Uterus (tissue), 3 donors: ENCODE measurements at regions not wholly inside any gene's neighbourhood (a gene's known extent, or its start where the extent isn't known, plus 50 kb on each side); places are given as distances from the start of the nearest gene placed in this dataset.

ENCODE experiments used
- DNase-seq, 2 donors: peaks; one replicate each; pipeline ENCODE4 v3.0.0-alpha.2; 2019 to 2020
- H3K27ac ChIP-seq, 2 donors: fragments of 200-600 bp; sonication (generic); 1 replicate in 1 of 2; 2 replicates in 1 of 2; pipeline ENCODE4 v1.5.1; 2016 to 2018
- H3K27me3 ChIP-seq, 2 donors: fragments of 200-600 bp; sonication (generic); one replicate each; pipeline ENCODE4 v1.5.1; 2018 to 2019; ENCODE audit warnings: control low read depth in 1 of 2
- H3K36me3 ChIP-seq, 2 donors: fragments of 200-600 bp; sonication (generic); one replicate each; pipeline ENCODE4 v1.5.1; 2019; ENCODE audit warnings: control low read depth in 1 of 2
- H3K4me1 ChIP-seq, 2 donors: fragments of 200-600 bp; sonication (generic); one replicate each; pipeline ENCODE4 v1.5.1; 2018 to 2019; ENCODE audit warnings: control low read depth in 1 of 2
- H3K4me3 ChIP-seq, 2 donors: fragments of 200-600 bp; sonication (generic); 1 replicate in 1 of 2; 2 replicates in 1 of 2; pipeline ENCODE4 v1.5.1; 2018 to 2019; ENCODE audit warnings: mild to moderate bottlenecking in 1 of 2
- H3K9me3 ChIP-seq, 2 donors: fragments of 200-600 bp; sonication (generic); one replicate each; pipeline ENCODE4 v1.5.1; 2019; ENCODE audit warnings: control low read depth in 1 of 2
- CTCF ChIP-seq, 4 experiments: fragments of 200-600 bp in 2 of 4; fragments of 450-650 bp in 2 of 4; sonication (generic) in 2 of 4; IDR thresholded peaks; one replicate each; pipeline ENCODE4 v1.5.1; 2016 to 2019; ENCODE audit warnings: antibody characterized with exemption in 4 of 4, mild to moderate bottlenecking in 2 of 4, moderate library complexity in 1 of 4
- POLR2A ChIP-seq, 2 donors: fragments of 450-650 bp; IDR thresholded peaks; one replicate each; pipeline ENCODE4 v1.6.1; 2016; ENCODE audit warnings: antibody characterized with exemption in 2 of 2, mild to moderate bottlenecking in 1 of 2, moderate library complexity in 1 of 2
- intact Hi-C: fragments of 100-400 bp; cut with DNase I; formaldehyde crosslinking; loops from one replicate; pipeline ENCODE4 v1.15.1; 2023; ENCODE audit warnings: low total_unique reads
- donor health status: DM: yes; HTN: yes; CAD: no.

GRCh38 chr6:80733641-80734040 is 627.2 kb downstream of the BCKDHB start:
- Histone ChIP-seq H3K36me3 (no peaks in the 10 kb centered on the region), H3K27me3 (no peaks in the 10 kb centered on the region)

GRCh38 chr6:80728830-80729229 is 622.4 kb downstream of the BCKDHB start:
- no peak for DNase-seq

More at GRCh38 chr6:80733641-80734040, 627.2 kb downstream of the BCKDHB start:
- no peak overlapping the region for H3K4me3 ChIP-seq
- intact Hi-C loops, result no loop called here
- no peak for TF ChIP-seq CTCF (IDR thresholded peaks at IDR 0.05)
- TF ChIP-seq POLR2A (IDR thresholded peaks at IDR 0.05), result no peak
- no peaks in the 10 kb centered on the region for H3K9me3 ChIP-seq
- no peak overlapping the region for H3K27ac ChIP-seq
- DNase-seq, result no peak
- H3K4me1 ChIP-seq, result no peaks in the 10 kb centered on the region

GRCh38 chr6:80728101-80728750 is 621.8 kb downstream of the BCKDHB start:
- no peaks in the 10 kb centered on the region for H3K27me3 ChIP-seq
- TF ChIP-seq POLR2A (IDR thresholded peaks at IDR 0.05) (no peak), CTCF (IDR thresholded peaks at IDR 0.05) (no peak)
- no peak overlapping the region for H3K27ac ChIP-seq
- H3K4me3 ChIP-seq, result no peak overlapping the region
- no peaks in the 10 kb centered on the region for H3K9me3 ChIP-seq
- H3K4me1 ChIP-seq, result no peaks in the 10 kb centered on the region
- no peak for DNase-seq
- no peaks in the 10 kb centered on the region for H3K36me3 ChIP-seq
- intact Hi-C loops, result no loop called here

More at GRCh38 chr6:80728830-80729229, 622.4 kb downstream of the BCKDHB start:
- TF ChIP-seq POLR2A (IDR thresholded peaks at IDR 0.05) (no peak), CTCF (IDR thresholded peaks at IDR 0.05) (no peak)
- Histone ChIP-seq H3K9me3 (no peaks in the 10 kb centered on the region), H3K4me3 (no peak overlapping the region), H3K27me3 (no peaks in the 10 kb centered on the region), H3K27ac (no peak overlapping the region), H3K36me3 (no peaks in the 10 kb centered on the region), H3K4me1 (no peaks in the 10 kb centered on the region)
- intact Hi-C loops, result no loop called here

- no peaks in the 10 kb centered on the region for H3K4me1 ChIP-seq
- no peaks in the 10 kb centered on the region for H3K36me3 ChIP-seq
- intact Hi-C loops, result no loop called here
Observed at GRCh38 chr6:80725156-80725930, 618.9 kb downstream of the BCKDHB start.

More at GRCh38 chr6:80725156-80725930, 618.9 kb downstream of the BCKDHB start:
- Histone ChIP-seq H3K4me3 (no peak overlapping the region), H3K9me3 (no peaks in the 10 kb centered on the region), H3K27me3 (no peaks in the 10 kb centered on the region), H3K27ac (no peak overlapping the region)
- TF ChIP-seq POLR2A (IDR thresholded peaks at IDR 0.05), result no peak
- TF ChIP-seq CTCF (IDR thresholded peaks at IDR 0.05), result no peak
- no peak for DNase-seq
